Hematopoietic multipotent progenitor cell (in vitro differentiated cells): ENCODE measurements at regions not wholly inside any gene's neighbourhood (a gene's known extent, or its start where the extent isn't known, plus 50 kb on each side); places are given as distances from the start of the nearest gene placed in this dataset.
A peak's percentile ranks its signal among the peaks of the same experiment; 100 is the strongest.
"Not testable (repeated sequence)": the region's sequence is repeated elsewhere in the genome, so short reads cannot be mapped to it uniquely, and the experiment has no call there.

Experiments used
- DNase-seq, 3 donors: peaks; one replicate each; pipeline ENCODE4 v3.0.0-alpha.2; 2011 to 2015; ENCODE audit warnings: low read depth in 2 of 3, low spot score in 2 of 3

GRCh38 chr6:44038543-44039065 is 88.6 kb downstream of the MRPL14 start:
- no peak for DNase-seq

- no peak for DNase-seq
Observed at GRCh38 chr6:44037847-44038542, 89.3 kb downstream of the MRPL14 start.

- DNase-seq, result not testable (repeated sequence)
Observed at GRCh38 chr6:44037276-44037675, 90.0 kb downstream of the MRPL14 start.

- no peak for DNase-seq
Observed at GRCh38 chr6:44036699-44037101, 90.6 kb downstream of the MRPL14 start.

GRCh38 chr6:44036196-44036595 is 91.1 kb downstream of the MRPL14 start:
- no peak for DNase-seq

GRCh38 chr6:44035621-44036020 is 91.6 kb downstream of the MRPL14 start:
- no peak for DNase-seq

- DNase-seq, result no peak
Observed at GRCh38 chr6:44034931-44035345, 92.3 kb downstream of the MRPL14 start.

GRCh38 chr6:44034391-44034861 is 92.8 kb downstream of the MRPL14 start:
- no peak for DNase-seq

- DNase-seq, result no peak
Observed at GRCh38 chr6:44030812-44031454, 96.3 kb downstream of the MRPL14 start.

- no peak for DNase-seq
Observed at GRCh38 chr6:44029444-44030185, 97.6 kb downstream of the MRPL14 start.

GRCh38 chr6:44028789-44029310 is 98.4 kb downstream of the MRPL14 start:
- no peak for DNase-seq

- DNase-seq, result no peak
Observed at GRCh38 chr6:44025226-44025625, 102.0 kb downstream of the MRPL14 start.

- DNase-seq, result peak in 2 of 3 donors; percentile 31 to 60
Observed at GRCh38 chr6:44024574-44025219, 102.6 kb downstream of the MRPL14 start.

- no peak for DNase-seq
Observed at GRCh38 chr6:44023586-44024454, 103.4 kb downstream of the MRPL14 start.

- DNase-seq, result no peak
Observed at GRCh38 chr6:44022671-44023352, 104.4 kb downstream of the MRPL14 start.

- DNase-seq, result no peak
Observed at GRCh38 chr6:44022296-44022661, 105.0 kb downstream of the MRPL14 start.

GRCh38 chr6:44021589-44022295 is 105.5 kb downstream of the MRPL14 start:
- DNase-seq, result no peak

GRCh38 chr6:44020664-44021425 is 106.4 kb downstream of the MRPL14 start:
- no peak for DNase-seq
